Mucosa of descending colon (tissue), 3 donors: ENCODE measurements at regions not wholly inside any gene's neighbourhood (a gene's known extent, or its start where the extent isn't known, plus 50 kb on each side); places are given as distances from the start of the nearest gene placed in this dataset.

Experiments
- ATAC-seq: fragments of 200-7000 bp; cut with Tn5 transposase; one replicate; pipeline ENCODE4 v1.9.1; 2020; ENCODE audit warnings: mild to moderate bottlenecking, moderate library complexity
- DNase-seq, 3 donors: peaks; one replicate each; pipeline ENCODE4 v3.0.0-alpha.2; 2020
- H3K36me3 ChIP-seq: fragments of 200-600 bp; one replicate; pipeline ENCODE4 v1.8.0; 2021; ENCODE audit warnings: low read depth, mild to moderate bottlenecking
- H3K4me1 ChIP-seq: fragments of 200-600 bp; one replicate; pipeline ENCODE4 v1.8.0; 2021; ENCODE audit warnings: low read depth, mild to moderate bottlenecking
- H3K4me3 ChIP-seq: fragments of 200-600 bp; one replicate; pipeline ENCODE4 v1.8.0; 2021; ENCODE audit warnings: mild to moderate bottlenecking
- H3K9me3 ChIP-seq: fragments of 200-600 bp; one replicate; pipeline ENCODE4 v1.8.0; 2021; ENCODE audit warnings: mild to moderate bottlenecking
- CTCF ChIP-seq: fragments of 200-600 bp; IDR thresholded peaks from one replicate; pipeline ENCODE4 v1.8.0; 2022; ENCODE audit warnings: antibody characterized with exemption, mild to moderate bottlenecking
- intact Hi-C, 2 donors: fragments of 100-400 bp; cut with DNase I in 1 of 2; cut with micrococcal nuclease in 1 of 2; formaldehyde crosslinking; loops; one replicate each; pipeline versions ENCODE4 v1.11.0 to v1.11.1; 2022; cut with DNase I, micrococcal nuclease
- donor health status: DM: no; HTN: no; CAD: no; lungs with moderate emphysema.
- donor health status: DM: no; HTN: no; CAD: no.
- donor health status: DM: no; HTN: yes; CAD: no.

- ATAC-seq (no peak), DNase-seq (no peak)
- Histone ChIP-seq H3K4me3 (no peak overlapping the region), H3K9me3 (no peaks in the 10 kb centered on the region), H3K4me1 (no peaks in the 10 kb centered on the region), H3K36me3 (no peaks in the 10 kb centered on the region)
- intact Hi-C loops = no loop called here
- no peak for TF ChIP-seq CTCF
These were observed 61.4 kb upstream of the GAS1 start for GRCh38 chr9:87008667-87009066.

- DNase-seq (no peak), ATAC-seq (no peak)
- no peak for TF ChIP-seq CTCF
- intact Hi-C loops = no loop called here
- Histone ChIP-seq H3K9me3 (no peaks in the 10 kb centered on the region), H3K4me3 (no peak overlapping the region), H3K4me1 (no peaks in the 10 kb centered on the region), H3K36me3 (no peaks in the 10 kb centered on the region)
These were observed 63.3 kb upstream of the GAS1 start for GRCh38 chr9:87010626-87011025.

GRCh38 chr9:87011551-87011950 is 64.2 kb upstream of the GAS1 start:
- no peak for ATAC-seq
- intact Hi-C loops = no loop called here

GRCh38 chr9:87013490-87013889 is 66.2 kb upstream of the GAS1 start:
- H3K9me3 ChIP-seq = no peaks in the 10 kb centered on the region
- no peaks in the 10 kb centered on the region for H3K36me3 ChIP-seq
- TF ChIP-seq CTCF = no peak
- ATAC-seq (no peak), DNase-seq (no peak)
- intact Hi-C loops = no loop called here
- no peak overlapping the region for H3K4me3 ChIP-seq
- H3K4me1 ChIP-seq = no peaks in the 10 kb centered on the region

More at GRCh38 chr9:87011551-87011950, 64.2 kb upstream of the GAS1 start:
- DNase-seq = peak in 1 of 3 donors; percentile 43
- TF ChIP-seq CTCF = no peak
- Histone ChIP-seq H3K4me1 (no peaks in the 10 kb centered on the region), H3K9me3 (no peaks in the 10 kb centered on the region), H3K4me3 (no peak overlapping the region), H3K36me3 (no peaks in the 10 kb centered on the region)

- H3K4me3 ChIP-seq = no peak overlapping the region
- no peak for DNase-seq
- no peak for ATAC-seq
- TF ChIP-seq CTCF = no peak
- H3K4me1 ChIP-seq = no peaks in the 10 kb centered on the region
- intact Hi-C loops = no loop called here
- H3K36me3 ChIP-seq = no peaks in the 10 kb centered on the region
- H3K9me3 ChIP-seq = no peaks in the 10 kb centered on the region
These were observed 67.1 kb upstream of the GAS1 start for GRCh38 chr9:87014436-87014835.

- ATAC-seq (no peak), DNase-seq (no peak)
- no peaks in the 10 kb centered on the region for H3K4me1 ChIP-seq
- H3K36me3 ChIP-seq = no peaks in the 10 kb centered on the region
- intact Hi-C loops = no loop called here
- no peak overlapping the region for H3K4me3 ChIP-seq
- no peak for TF ChIP-seq CTCF
- no peaks in the 10 kb centered on the region for H3K9me3 ChIP-seq
These were observed 69.4 kb upstream of the GAS1 start for GRCh38 chr9:87016681-87017080.
